ENCODE measurements at regions not wholly inside any gene's neighbourhood (a gene's known extent, or its start where the extent isn't known, plus 50 kb on each side); places are given as distances from the start of the nearest gene placed in this dataset.

DNA sequence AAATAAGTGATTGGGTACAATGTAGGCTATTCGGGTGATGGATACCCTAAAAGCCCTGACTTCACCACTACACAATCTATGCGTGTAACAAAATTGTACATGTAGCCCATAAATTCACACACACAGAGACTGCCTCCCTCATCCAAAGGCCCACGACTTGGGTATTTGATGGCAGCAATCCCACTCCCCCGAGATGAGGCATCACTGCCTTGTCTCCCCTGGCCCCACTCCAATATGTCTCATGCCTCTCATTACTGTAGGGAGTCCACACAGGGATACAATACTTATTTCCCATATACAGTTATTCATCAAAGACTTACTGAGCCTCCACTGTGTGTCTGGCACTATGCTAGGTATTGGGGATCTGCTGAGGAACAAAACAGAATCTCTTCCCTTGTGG, 192.6 kb downstream of the CBLN1 start:
- no peak for DNase-seq (ENCODE audit: low read depth)
- no peak for TF ChIP-seq CTCF (IDR thresholded peaks at IDR 0.05; ENCODE audit: control insufficient read depth, extremely low read depth, insufficient read depth)
- no peak overlapping the region for H3K4me3 ChIP-seq (ENCODE audit: low read depth, low read length)

DNA sequence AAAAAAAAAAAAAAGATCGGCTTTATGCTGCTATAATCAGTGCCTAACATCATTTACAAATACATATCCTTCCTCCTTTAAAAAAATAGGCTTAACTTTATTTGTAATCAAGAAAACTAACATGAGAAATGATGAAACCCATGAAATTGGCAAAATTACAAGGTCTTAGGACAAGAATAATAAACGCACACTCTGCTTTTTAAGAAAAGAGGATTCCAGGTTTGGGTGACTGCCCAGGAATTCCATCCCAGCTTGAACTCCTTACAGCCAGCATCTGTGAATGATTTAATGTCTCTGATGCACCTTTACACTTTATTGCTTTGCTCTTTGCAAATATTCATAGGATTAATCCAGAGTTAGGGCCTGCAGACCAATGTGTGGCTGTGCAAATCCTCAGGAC, 196.0 kb downstream of the CBLN1 start:
- no peak for DNase-seq (ENCODE audit: low read depth)
- no peak overlapping the region for H3K4me3 ChIP-seq (ENCODE audit: low read depth, low read length)
- TF ChIP-seq CTCF (IDR thresholded peaks at IDR 0.05; ENCODE audit: control insufficient read depth, extremely low read depth, insufficient read depth): no peak

- no peak overlapping the region for H3K4me3 ChIP-seq (ENCODE audit: low read depth, low read length)
- no peak for DNase-seq (ENCODE audit: low read depth)
- no peak for TF ChIP-seq CTCF (IDR thresholded peaks at IDR 0.05; ENCODE audit: control insufficient read depth, extremely low read depth, insufficient read depth)
Measured at GRCh38 chr16:49084628-49085390, 196.8 kb downstream of the CBLN1 start.

- H3K4me3 ChIP-seq (ENCODE audit: low read depth, low read length): no peak overlapping the region
- no peak for DNase-seq (ENCODE audit: low read depth)
- no peak for TF ChIP-seq CTCF (IDR thresholded peaks at IDR 0.05; ENCODE audit: control insufficient read depth, extremely low read depth, insufficient read depth)
Measured at GRCh38 chr16:49081554-49081953, 200.1 kb downstream of the CBLN1 start.

DNA sequence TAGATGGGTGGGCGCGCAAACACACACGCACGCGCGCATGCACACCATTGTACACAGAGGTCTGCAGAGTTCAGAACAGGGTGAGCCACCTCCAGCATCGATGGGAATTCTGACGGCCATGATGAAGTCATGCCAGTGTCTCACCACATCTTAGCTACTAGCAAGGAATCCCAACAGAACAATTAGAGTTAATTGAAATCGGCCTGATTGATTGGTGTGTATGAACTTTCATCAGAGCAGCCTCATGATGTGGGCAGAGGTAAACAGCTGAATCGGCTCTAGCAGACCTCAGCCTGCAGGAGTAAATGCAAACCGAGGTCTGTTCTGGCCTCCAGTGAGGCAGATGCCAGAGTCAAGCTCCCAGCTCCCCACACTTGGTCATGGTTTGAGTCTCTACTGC, 200.6 kb downstream of the CBLN1 start:
- TF ChIP-seq CTCF (IDR thresholded peaks at IDR 0.05; ENCODE audit: control insufficient read depth, extremely low read depth, insufficient read depth): no peak
- no peak overlapping the region for H3K4me3 ChIP-seq (ENCODE audit: low read depth, low read length)
- no peak for DNase-seq (ENCODE audit: low read depth)

GRCh38 chr16:49078571-49078970, 203.1 kb downstream of the CBLN1 start:
- TF ChIP-seq CTCF (IDR thresholded peaks at IDR 0.05; ENCODE audit: control insufficient read depth, extremely low read depth, insufficient read depth): no peak
- no peak for DNase-seq (ENCODE audit: low read depth)
- H3K4me3 ChIP-seq (ENCODE audit: low read depth, low read length): no peak overlapping the region

DNA sequence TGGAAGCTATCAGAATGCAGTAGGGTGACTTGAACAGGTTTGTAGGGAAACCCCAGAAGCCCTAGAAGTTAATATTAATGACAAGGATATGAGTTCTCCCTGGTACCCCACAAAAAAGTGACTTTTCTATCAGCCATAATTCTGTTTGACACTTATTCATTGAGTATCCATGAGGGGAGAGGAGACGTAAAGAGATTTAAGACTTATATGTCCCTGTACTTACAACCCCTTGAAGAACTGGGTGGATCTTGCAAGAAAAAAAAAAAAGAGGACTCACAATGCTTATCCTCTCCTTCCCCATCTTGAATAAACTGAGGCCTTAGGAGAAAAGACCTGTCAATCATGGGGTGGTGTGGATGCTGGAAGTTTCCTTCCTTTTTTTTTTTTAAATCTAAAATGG, 203.5 kb downstream of the CBLN1 start:
- DNase-seq (ENCODE audit: low read depth): no peak
- no peak for TF ChIP-seq CTCF (IDR thresholded peaks at IDR 0.05; ENCODE audit: control insufficient read depth, extremely low read depth, insufficient read depth)
- H3K4me3 ChIP-seq (ENCODE audit: low read depth, low read length): no peak overlapping the region
